HepG2 (cell line): ENCODE measurements at regions not wholly inside any gene's neighbourhood (a gene's known extent, or its start where the extent isn't known, plus 50 kb on each side); places are given as distances from the start of the nearest gene placed in this dataset.

ENCODE experiments used
- AGO2 ChIP-seq: fragments of 200-400 bp; formaldehyde crosslinking; optimal IDR thresholded peaks from 2 replicates; pipeline ENCODE3; 2017; ENCODE audit warnings: mild to moderate bottlenecking, low read depth, low read length, moderate library complexity
- SALL1 ChIP-seq: sonication (generic); formaldehyde crosslinking; IDR thresholded peaks from 2 replicates; pipeline ENCODE4 v1.8.0; 2022; ENCODE audit warnings: mild to moderate bottlenecking, missing genetic modification reagents
- SNRNP70 ChIP-seq: fragments of 200-400 bp; formaldehyde crosslinking; IDR thresholded peaks from 2 replicates; pipeline ENCODE4 v1.6.1; 2017; ENCODE audit warnings: mild to moderate bottlenecking, low read depth, low read length, moderate library complexity
- SPEN ChIP-seq: sonication (generic); formaldehyde crosslinking; IDR thresholded peaks from 2 replicates; pipeline ENCODE4 v1.5.1; 2020; ENCODE audit warnings: low read depth, mild to moderate bottlenecking, missing genetic modification reagents
- ZNF607 ChIP-seq: sonication (generic); formaldehyde crosslinking; IDR thresholded peaks from 2 replicates; pipeline ENCODE4 v1.5.1; 2020; ENCODE audit warnings: missing genetic modification reagents, mild to moderate bottlenecking, borderline replicate concordance
- TF ChIP-seq, protein P1 (sequence below): sonication (generic); formaldehyde crosslinking; IDR thresholded peaks from 2 replicates; pipeline ENCODE4 v1.5.0; 2020; ENCODE audit warnings: mild to moderate bottlenecking, missing genetic modification reagents, moderate library complexity
- TF ChIP-seq, protein P2 (sequence below): sonication (generic); formaldehyde crosslinking; IDR thresholded peaks from 2 replicates; pipeline ENCODE4 v1.5.1; 2020; ENCODE audit warnings: mild to moderate bottlenecking, missing genetic modification reagents, moderate library complexity
- TF ChIP-seq, protein P3 (sequence below): sonication (generic); formaldehyde crosslinking; conservative IDR thresholded peaks from 2 replicates; pipeline ENCODE4 v1.4.0; 2020; ENCODE audit warnings: mild to moderate bottlenecking, missing genetic modification reagents, moderate library complexity
- TF ChIP-seq, protein P4 (sequence below), 2 experiments: sonication (generic) in 1 of 2; formaldehyde crosslinking in 1 of 2; IDR thresholded peaks; 2 replicates each; pipeline versions ENCODE4 v1.6.1 to v1.9.0; 2014 to 2022; ENCODE audit warnings: antibody characterized with exemption in 1 of 2, borderline replicate concordance in 1 of 2, inconsistent platforms in 1 of 2, low read depth in 1 of 2, missing genetic modification reagents in 1 of 2

DNA sequence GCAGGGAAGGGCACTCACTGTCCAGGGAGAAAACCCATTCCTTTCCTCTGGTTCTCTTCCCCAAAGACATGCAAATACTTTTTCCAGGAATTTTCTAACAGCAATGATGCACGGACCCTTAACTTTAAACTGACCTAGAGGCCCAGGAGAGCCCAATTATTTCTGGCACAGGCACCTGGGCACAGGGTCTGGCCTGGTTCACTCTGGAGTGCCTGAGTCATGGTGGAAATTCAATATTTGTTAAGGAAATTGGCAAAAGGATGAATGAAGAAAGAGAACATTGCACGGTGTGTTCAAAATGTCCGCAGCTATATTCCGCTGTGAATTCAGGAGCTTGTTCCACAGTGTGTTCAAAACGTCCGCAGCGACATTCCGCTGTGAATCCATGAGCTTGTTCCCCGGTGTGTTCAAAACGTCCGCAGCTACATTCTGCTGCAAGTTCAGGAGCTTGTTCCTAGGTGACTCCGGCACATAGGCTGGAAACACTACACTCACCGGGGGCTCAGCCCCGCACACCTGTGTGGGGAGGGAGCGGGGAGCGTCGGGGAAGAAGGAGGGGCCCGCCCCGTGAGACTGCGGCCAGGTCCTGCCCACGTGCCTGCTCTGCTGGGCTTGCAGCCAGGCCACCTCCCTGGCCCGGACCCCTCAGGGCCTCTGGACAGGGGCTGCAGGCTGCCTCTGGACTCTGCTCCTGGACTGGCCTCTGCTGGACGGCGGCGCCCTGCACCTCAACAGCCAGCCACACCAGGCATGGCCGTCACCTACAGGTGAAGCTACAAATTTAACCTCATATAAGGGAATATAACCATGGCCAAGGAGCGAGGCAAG, 72.0 kb upstream of the FAM20C start (continued):
- TF ChIP-seq, protein P1, sequence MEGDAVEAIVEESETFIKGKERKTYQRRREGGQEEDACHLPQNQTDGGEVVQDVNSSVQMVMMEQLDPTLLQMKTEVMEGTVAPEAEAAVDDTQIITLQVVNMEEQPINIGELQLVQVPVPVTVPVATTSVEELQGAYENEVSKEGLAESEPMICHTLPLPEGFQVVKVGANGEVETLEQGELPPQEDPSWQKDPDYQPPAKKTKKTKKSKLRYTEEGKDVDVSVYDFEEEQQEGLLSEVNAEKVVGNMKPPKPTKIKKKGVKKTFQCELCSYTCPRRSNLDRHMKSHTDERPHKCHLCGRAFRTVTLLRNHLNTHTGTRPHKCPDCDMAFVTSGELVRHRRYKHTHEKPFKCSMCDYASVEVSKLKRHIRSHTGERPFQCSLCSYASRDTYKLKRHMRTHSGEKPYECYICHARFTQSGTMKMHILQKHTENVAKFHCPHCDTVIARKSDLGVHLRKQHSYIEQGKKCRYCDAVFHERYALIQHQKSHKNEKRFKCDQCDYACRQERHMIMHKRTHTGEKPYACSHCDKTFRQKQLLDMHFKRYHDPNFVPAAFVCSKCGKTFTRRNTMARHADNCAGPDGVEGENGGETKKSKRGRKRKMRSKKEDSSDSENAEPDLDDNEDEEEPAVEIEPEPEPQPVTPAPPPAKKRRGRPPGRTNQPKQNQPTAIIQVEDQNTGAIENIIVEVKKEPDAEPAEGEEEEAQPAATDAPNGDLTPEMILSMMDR (CRISPR knock-in tag): peak; percentile 66
- TF ChIP-seq ZNF607: no peak
- TF ChIP-seq SNRNP70: no peak
- TF ChIP-seq SPEN (CRISPR knock-in tag): no peak
- TF ChIP-seq, protein P2, sequence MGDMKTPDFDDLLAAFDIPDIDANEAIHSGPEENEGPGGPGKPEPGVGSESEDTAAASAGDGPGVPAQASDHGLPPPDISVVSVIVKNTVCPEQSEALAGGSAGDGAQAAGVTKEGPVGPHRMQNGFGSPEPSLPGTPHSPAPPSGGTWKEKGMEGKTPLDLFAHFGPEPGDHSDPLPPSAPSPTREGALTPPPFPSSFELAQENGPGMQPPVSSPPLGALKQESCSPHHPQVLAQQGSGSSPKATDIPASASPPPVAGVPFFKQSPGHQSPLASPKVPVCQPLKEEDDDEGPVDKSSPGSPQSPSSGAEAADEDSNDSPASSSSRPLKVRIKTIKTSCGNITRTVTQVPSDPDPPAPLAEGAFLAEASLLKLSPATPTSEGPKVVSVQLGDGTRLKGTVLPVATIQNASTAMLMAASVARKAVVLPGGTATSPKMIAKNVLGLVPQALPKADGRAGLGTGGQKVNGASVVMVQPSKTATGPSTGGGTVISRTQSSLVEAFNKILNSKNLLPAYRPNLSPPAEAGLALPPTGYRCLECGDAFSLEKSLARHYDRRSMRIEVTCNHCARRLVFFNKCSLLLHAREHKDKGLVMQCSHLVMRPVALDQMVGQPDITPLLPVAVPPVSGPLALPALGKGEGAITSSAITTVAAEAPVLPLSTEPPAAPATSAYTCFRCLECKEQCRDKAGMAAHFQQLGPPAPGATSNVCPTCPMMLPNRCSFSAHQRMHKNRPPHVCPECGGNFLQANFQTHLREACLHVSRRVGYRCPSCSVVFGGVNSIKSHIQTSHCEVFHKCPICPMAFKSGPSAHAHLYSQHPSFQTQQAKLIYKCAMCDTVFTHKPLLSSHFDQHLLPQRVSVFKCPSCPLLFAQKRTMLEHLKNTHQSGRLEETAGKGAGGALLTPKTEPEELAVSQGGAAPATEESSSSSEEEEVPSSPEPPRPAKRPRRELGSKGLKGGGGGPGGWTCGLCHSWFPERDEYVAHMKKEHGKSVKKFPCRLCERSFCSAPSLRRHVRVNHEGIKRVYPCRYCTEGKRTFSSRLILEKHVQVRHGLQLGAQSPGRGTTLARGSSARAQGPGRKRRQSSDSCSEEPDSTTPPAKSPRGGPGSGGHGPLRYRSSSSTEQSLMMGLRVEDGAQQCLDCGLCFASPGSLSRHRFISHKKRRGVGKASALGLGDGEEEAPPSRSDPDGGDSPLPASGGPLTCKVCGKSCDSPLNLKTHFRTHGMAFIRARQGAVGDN (CRISPR knock-in tag): peak; percentile 58
- TF ChIP-seq SALL1 (CRISPR knock-in tag): peak; percentile 36; the same call in 1 of the 2 replicates
- TF ChIP-seq AGO2: no peak
- TF ChIP-seq, protein P3, sequence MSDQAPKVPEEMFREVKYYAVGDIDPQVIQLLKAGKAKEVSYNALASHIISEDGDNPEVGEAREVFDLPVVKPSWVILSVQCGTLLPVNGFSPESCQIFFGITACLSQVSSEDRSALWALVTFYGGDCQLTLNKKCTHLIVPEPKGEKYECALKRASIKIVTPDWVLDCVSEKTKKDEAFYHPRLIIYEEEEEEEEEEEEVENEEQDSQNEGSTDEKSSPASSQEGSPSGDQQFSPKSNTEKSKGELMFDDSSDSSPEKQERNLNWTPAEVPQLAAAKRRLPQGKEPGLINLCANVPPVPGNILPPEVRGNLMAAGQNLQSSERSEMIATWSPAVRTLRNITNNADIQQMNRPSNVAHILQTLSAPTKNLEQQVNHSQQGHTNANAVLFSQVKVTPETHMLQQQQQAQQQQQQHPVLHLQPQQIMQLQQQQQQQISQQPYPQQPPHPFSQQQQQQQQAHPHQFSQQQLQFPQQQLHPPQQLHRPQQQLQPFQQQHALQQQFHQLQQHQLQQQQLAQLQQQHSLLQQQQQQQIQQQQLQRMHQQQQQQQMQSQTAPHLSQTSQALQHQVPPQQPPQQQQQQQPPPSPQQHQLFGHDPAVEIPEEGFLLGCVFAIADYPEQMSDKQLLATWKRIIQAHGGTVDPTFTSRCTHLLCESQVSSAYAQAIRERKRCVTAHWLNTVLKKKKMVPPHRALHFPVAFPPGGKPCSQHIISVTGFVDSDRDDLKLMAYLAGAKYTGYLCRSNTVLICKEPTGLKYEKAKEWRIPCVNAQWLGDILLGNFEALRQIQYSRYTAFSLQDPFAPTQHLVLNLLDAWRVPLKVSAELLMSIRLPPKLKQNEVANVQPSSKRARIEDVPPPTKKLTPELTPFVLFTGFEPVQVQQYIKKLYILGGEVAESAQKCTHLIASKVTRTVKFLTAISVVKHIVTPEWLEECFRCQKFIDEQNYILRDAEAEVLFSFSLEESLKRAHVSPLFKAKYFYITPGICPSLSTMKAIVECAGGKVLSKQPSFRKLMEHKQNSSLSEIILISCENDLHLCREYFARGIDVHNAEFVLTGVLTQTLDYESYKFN (CRISPR knock-in tag): peak; percentile 32; the same call in 1 of the 2 replicates
- TF ChIP-seq, protein P4, sequence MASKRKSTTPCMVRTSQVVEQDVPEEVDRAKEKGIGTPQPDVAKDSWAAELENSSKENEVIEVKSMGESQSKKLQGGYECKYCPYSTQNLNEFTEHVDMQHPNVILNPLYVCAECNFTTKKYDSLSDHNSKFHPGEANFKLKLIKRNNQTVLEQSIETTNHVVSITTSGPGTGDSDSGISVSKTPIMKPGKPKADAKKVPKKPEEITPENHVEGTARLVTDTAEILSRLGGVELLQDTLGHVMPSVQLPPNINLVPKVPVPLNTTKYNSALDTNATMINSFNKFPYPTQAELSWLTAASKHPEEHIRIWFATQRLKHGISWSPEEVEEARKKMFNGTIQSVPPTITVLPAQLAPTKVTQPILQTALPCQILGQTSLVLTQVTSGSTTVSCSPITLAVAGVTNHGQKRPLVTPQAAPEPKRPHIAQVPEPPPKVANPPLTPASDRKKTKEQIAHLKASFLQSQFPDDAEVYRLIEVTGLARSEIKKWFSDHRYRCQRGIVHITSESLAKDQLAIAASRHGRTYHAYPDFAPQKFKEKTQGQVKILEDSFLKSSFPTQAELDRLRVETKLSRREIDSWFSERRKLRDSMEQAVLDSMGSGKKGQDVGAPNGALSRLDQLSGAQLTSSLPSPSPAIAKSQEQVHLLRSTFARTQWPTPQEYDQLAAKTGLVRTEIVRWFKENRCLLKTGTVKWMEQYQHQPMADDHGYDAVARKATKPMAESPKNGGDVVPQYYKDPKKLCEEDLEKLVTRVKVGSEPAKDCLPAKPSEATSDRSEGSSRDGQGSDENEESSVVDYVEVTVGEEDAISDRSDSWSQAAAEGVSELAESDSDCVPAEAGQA (IDR thresholded peaks at IDR 0.05; ENCODE audit: low read depth): no peak
- TF ChIP-seq, protein P4 (CRISPR knock-in tag; IDR thresholded peaks at IDR 0.05; ENCODE audit: borderline replicate concordance): no peak
